ENCODE measurements at regions not wholly inside any gene's neighbourhood (a gene's known extent, or its start where the extent isn't known, plus 50 kb on each side); places are given as distances from the start of the nearest gene placed in this dataset.

DNA sequence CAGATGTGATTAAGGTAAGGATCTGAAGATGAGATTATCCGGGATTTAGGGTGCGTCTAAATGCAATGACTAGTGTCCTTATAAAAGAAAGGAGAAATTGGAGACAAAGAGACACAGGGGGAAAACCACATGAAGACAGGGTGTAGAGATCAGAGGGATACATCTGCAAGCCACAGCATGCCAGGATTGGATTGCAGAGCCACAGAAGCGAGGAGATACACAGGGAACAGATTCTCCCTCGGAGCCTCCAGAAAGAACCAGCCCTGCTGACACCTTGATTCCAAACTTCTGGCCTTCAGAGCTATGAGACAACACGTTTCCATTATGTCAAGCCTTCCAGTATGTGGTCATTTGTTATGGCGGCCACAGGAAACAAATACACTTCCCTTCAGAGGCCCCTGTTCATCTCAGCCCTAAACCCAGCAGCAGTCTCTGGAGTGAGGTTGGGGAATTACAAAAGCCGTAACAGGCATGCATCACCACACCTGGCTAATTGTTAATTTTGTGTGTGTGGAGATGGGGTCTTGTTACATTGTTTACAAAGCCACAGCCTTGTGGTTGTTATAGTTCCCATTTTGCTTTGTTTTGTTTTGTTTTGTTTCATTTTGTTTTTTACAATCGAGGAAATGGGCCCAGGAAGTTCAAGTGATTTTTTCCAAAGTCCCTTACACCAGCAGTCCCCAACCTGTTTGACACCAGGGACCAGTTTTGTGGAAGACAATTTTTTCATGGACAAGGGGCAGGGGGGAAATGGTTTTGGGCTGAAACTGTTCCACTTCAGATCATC, 51.6 kb upstream of the LYRM9 start:
- 70% methylated on average over 8 of the region's 8 CpGs for WGBS, 2 donors

DNA sequence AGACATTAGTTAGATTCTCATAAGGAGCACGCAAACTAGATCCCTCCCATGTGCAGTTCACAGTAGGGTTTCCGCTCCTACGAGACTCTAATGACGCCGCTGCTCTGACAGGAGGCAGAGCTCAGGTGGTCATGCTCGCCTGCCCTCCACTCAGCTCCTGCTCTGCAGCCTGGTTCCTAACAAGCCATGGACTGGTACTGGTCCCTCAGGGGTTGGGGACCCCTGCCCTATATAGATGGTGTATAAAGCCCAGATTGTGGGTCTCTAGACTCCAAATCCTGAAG, 52.1 kb upstream of the LYRM9 start:
- TF ChIP-seq EP300 (IDR thresholded peaks at IDR 0.05) (no peak), POLR2A (IDR thresholded peaks at IDR 0.05) (no peak)
- TF ChIP-seq, protein P1, sequence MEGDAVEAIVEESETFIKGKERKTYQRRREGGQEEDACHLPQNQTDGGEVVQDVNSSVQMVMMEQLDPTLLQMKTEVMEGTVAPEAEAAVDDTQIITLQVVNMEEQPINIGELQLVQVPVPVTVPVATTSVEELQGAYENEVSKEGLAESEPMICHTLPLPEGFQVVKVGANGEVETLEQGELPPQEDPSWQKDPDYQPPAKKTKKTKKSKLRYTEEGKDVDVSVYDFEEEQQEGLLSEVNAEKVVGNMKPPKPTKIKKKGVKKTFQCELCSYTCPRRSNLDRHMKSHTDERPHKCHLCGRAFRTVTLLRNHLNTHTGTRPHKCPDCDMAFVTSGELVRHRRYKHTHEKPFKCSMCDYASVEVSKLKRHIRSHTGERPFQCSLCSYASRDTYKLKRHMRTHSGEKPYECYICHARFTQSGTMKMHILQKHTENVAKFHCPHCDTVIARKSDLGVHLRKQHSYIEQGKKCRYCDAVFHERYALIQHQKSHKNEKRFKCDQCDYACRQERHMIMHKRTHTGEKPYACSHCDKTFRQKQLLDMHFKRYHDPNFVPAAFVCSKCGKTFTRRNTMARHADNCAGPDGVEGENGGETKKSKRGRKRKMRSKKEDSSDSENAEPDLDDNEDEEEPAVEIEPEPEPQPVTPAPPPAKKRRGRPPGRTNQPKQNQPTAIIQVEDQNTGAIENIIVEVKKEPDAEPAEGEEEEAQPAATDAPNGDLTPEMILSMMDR (IDR thresholded peaks at IDR 0.05): no peak
- Histone ChIP-seq H3K4me1 (no peaks in the 10 kb centered on the region), H3K27ac (no peak overlapping the region), H3K9me3 (peaks cover 0 to 5% (median 0%) of the 10 kb centered on the region in 4 donors), H3K4me3 (no peak overlapping the region), H3K27me3 (no peaks in the 10 kb centered on the region), H3K36me3 (no peaks in the 10 kb centered on the region)
- DNase-seq (ENCODE audit: low spot score in 2 of 2): no peak
- 78 to 86% methylated on average over 6 of the region's 6 CpGs for WGBS, 2 donors

More for the DNA sequence above, 51.6 kb upstream of the LYRM9 start:
- Histone ChIP-seq H3K36me3 (no peaks in the 10 kb centered on the region), H3K4me1 (no peaks in the 10 kb centered on the region), H3K27ac (no peak overlapping the region), H3K9me3 (peaks cover 0 to 5% (median 0%) of the 10 kb centered on the region in 4 donors), H3K4me3 (no peak overlapping the region), H3K27me3 (no peaks in the 10 kb centered on the region)
- no peak for TF ChIP-seq EP300 (IDR thresholded peaks at IDR 0.05)
- TF ChIP-seq, protein P1 (IDR thresholded peaks at IDR 0.05): no peak
- TF ChIP-seq POLR2A (IDR thresholded peaks at IDR 0.05): no peak
- DNase-seq (ENCODE audit: low spot score in 2 of 2): no peak

DNA sequence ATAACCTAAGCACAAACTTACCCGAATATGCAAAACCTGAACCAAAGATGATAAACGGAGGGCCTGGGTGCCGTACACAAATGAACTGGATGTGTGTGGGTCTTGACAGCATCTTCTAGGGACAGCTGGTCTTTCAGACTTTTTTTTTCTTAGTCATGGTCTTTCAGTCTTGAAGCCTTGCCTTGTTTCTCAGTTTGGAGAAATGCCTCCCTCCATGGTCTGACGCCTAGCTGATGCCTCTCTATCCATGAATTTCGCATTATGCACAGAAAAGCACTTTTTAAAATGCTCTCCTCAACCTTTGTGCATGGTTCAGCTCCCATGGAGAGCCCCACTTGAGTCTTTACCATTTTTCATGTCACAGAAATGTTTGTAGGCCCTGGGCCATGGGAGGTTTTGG, 52.8 kb upstream of the LYRM9 start:
- no peak for TF ChIP-seq EP300 (IDR thresholded peaks at IDR 0.05)
- TF ChIP-seq, protein P1 (IDR thresholded peaks at IDR 0.05): no peak
- no peak for TF ChIP-seq POLR2A (IDR thresholded peaks at IDR 0.05)
- Histone ChIP-seq H3K27ac (no peak overlapping the region), H3K4me1 (no peaks in the 10 kb centered on the region), H3K9me3 (peaks cover 0 to 5% (median 0%) of the 10 kb centered on the region in 4 donors), H3K27me3 (no peaks in the 10 kb centered on the region), H3K36me3 (no peaks in the 10 kb centered on the region), H3K4me3 (no peak overlapping the region)
- no peak for DNase-seq (ENCODE audit: low spot score in 2 of 2)
- WGBS, 2 donors: 88 to 91% methylated on average over 5 of the region's 5 CpGs

DNA sequence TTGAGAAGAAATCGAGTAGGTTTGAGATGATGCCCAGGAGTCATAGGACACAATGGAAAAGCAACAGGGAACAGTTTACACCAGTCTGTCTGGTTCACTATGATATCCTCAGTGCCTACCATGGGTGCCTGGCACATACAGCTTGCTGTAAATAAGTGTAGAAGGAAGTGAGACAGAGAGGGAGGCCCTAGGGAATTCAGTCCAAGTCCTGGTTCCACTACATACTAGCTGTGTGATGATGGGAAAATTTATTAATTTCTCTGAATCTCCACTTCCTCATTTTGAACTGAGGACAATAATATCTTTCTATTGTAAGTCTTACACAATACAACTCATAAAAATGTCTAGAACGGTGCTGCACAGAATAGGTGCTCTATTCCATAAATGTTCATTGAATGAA, 53.3 kb upstream of the LYRM9 start:
- Histone ChIP-seq H3K4me3 (no peak overlapping the region), H3K36me3 (no peaks in the 10 kb centered on the region), H3K4me1 (no peaks in the 10 kb centered on the region), H3K27me3 (no peaks in the 10 kb centered on the region), H3K27ac (no peak overlapping the region), H3K9me3 (peaks cover 0 to 5% (median 0%) of the 10 kb centered on the region in 4 donors)
- no peak for DNase-seq (ENCODE audit: low spot score in 2 of 2)
- TF ChIP-seq EP300 (IDR thresholded peaks at IDR 0.05) (no peak), POLR2A (IDR thresholded peaks at IDR 0.05) (no peak)
- TF ChIP-seq, protein P1 (IDR thresholded peaks at IDR 0.05): no peak
- 53 to 61% methylated on average over 2 of the region's 2 CpGs for WGBS, 2 donors

DNA sequence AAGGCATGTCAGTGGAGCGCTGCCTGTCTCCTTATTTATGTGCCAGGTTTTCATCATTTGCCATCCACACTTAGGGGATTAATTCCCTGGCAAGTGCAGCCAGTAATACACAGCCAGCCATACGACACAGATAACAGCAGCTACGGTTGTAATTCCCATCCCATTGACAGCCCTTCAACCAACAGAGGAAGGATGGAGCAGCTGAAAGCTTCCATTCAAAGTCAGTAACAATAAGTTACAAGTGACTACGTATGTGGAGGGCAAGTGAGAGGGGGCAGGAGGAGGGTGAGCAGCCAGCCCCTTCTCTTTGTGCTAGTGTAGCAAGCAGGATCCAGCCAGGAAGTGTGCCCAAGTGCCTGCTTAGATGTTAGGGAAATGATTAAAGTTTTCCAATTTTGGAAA, 53.8 kb upstream of the LYRM9 start:
- 32 to 39% methylated on average over 4 of the region's 4 CpGs for WGBS, 2 donors
- Histone ChIP-seq H3K4me3 (no peak overlapping the region), H3K36me3 (no peaks in the 10 kb centered on the region), H3K9me3 (peaks cover 0 to 5% (median 0%) of the 10 kb centered on the region in 4 donors), H3K27me3 (no peaks in the 10 kb centered on the region), H3K4me1 (no peaks in the 10 kb centered on the region), H3K27ac (no peak overlapping the region)
- TF ChIP-seq, protein P1 (IDR thresholded peaks at IDR 0.05): no peak
- TF ChIP-seq POLR2A (IDR thresholded peaks at IDR 0.05) (no peak), EP300 (IDR thresholded peaks at IDR 0.05) (no peak)
- no peak for DNase-seq (ENCODE audit: low spot score in 2 of 2)

Data from tibial nerve (tissue), 4 donors.